GM23248 (cell line): ENCODE measurements at regions not wholly inside any gene's neighbourhood (a gene's known extent, or its start where the extent isn't known, plus 50 kb on each side); places are given as distances from the start of the nearest gene placed in this dataset.

Source experiments
- DNase-seq: peaks from one replicate; pipeline ENCODE4 v3.0.0-alpha.2; 2015
- H2AFZ ChIP-seq: fragments of 200-600 bp; sonication (generic); 2 replicates; pipeline ENCODE4 v1.6.1; 2016; ENCODE audit warnings: antibody characterized with exemption
- H3F3A ChIP-seq: fragments of 200-600 bp; sonication (generic); 2 replicates; pipeline ENCODE4 v1.6.1; 2016; ENCODE audit warnings: mild to moderate bottlenecking, antibody characterized with exemption, mixed run types; ENCODE audit not compliant: insufficient read depth
- H3K27ac ChIP-seq: fragments of 200-600 bp; sonication (generic); 2 replicates; pipeline ENCODE4 v1.5.1; 2016; ENCODE audit warnings: mild to moderate bottlenecking
- H3K27me3 ChIP-seq: fragments of 200-600 bp; sonication (generic); replicated peaks from 2 replicates; pipeline ENCODE4 v1.6.1; 2016; ENCODE audit warnings: mild to moderate bottlenecking; ENCODE audit not compliant: insufficient read depth
- H3K36me3 ChIP-seq: fragments of 200-600 bp; sonication (generic); 2 replicates; pipeline ENCODE4 v1.6.1; 2016; ENCODE audit warnings: low read depth, mild to moderate bottlenecking
- H3K4me1 ChIP-seq: fragments of 200-600 bp; sonication (generic); 2 replicates; pipeline ENCODE4 v1.6.1; 2016; ENCODE audit warnings: mild to moderate bottlenecking; ENCODE audit not compliant: insufficient read depth
- H3K4me2 ChIP-seq: fragments of 200-600 bp; sonication (generic); one replicate; pipeline ENCODE4 v1.6.1; 2016; ENCODE audit warnings: mild to moderate bottlenecking; ENCODE audit not compliant: unreplicated experiment
- H3K4me3 ChIP-seq: fragments of 200-600 bp; sonication (generic); 2 replicates; pipeline ENCODE4 v1.5.1; 2016; ENCODE audit warnings: mild to moderate bottlenecking
- H3K79me2 ChIP-seq: fragments of 200-600 bp; sonication (generic); 2 replicates; pipeline ENCODE4 v1.6.1; 2016; ENCODE audit warnings: mild to moderate bottlenecking; ENCODE audit not compliant: insufficient read depth
- H3K9ac ChIP-seq: fragments of 200-600 bp; sonication (generic); 2 replicates; pipeline ENCODE4 v1.6.1; 2016; ENCODE audit warnings: mild to moderate bottlenecking
- H3K9me2 ChIP-seq: fragments of 200-600 bp; sonication (generic); 2 replicates; pipeline ENCODE4 v1.6.1; 2016; ENCODE audit warnings: mixed run types, mild to moderate bottlenecking, moderate library complexity; ENCODE audit not compliant: insufficient read depth
- H3K9me3 ChIP-seq: fragments of 200-600 bp; sonication (generic); one replicate; pipeline ENCODE4 v1.6.1; 2017; ENCODE audit warnings: low read depth
- H4K20me1 ChIP-seq: fragments of 200-600 bp; sonication (generic); 2 replicates; pipeline ENCODE4 v1.6.0; 2016; ENCODE audit not compliant: insufficient read depth
- EZH2 ChIP-seq: fragments of 200-600 bp; sonication (generic); IDR thresholded peaks from 2 replicates; pipeline ENCODE4 v1.6.1; 2018; ENCODE audit warnings: antibody characterized with exemption, mild to moderate bottlenecking; ENCODE audit not compliant: insufficient read depth, poor library complexity, severe bottlenecking
- EZH2phosphoT487 ChIP-seq: fragments of 200-600 bp; sonication (generic); IDR thresholded peaks from 2 replicates; pipeline ENCODE4 v1.6.1; 2018; ENCODE audit warnings: antibody characterized with exemption, moderate library complexity, mild to moderate bottlenecking, low read depth; ENCODE audit not compliant: insufficient read depth
- WGBS, 2 experiments: methylation state at CpG; one replicate each; pipeline ENCODE4 v1.1.6; 2015 to 2017; ENCODE audit warnings: low lambda C conversion rate in 2 of 2, low coverage in 1 of 2; ENCODE audit errors: missing lambda C conversion rate in 2 of 2; 5-methylcytosine and 5-hydroxymethylcytosine counted together
- in situ Hi-C: fragments of 300-500 bp; cut with MboI; formaldehyde crosslinking; loops from 2 replicates; pipeline ENCODE4 v1.15.0; 2020

DNA sequence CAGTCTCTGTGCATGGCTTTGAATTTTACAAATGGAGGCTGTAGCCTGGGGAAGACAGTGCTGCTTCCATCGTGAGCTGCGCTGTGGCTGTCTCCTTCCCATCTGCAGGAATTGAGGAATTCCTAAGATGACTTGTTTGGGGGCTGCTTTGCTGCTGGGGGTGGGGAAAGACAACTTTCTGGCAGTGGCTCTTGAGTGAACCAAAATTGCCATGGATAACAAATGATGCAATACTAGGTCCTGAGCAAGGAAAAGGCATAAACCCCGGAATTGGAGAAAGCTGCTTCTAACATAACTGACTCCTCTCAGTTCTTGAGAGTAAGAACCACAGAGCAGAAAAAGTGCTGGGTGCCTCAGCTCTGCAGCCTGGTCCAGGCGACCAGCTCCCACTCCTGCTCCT lies 245.0 kb upstream of the RPL38 start:
- no peaks in the 10 kb centered on the region for H3F3A ChIP-seq
- no peaks in the 10 kb centered on the region for H3K9me2 ChIP-seq
- 48 to 50% methylated on average over 4 of the region's 4 CpGs for WGBS, 2 experiments
- TF ChIP-seq EZH2 (no peak), EZH2phosphoT487 (no peak)
- no peak for DNase-seq
- no peak overlapping the region for H3K27ac ChIP-seq
- in situ Hi-C loops, result no loop called here
- H3K4me1 ChIP-seq, result no peaks in the 10 kb centered on the region
- H2AFZ ChIP-seq, result no peak overlapping the region
- H3K36me3 ChIP-seq, result no peaks in the 10 kb centered on the region
- no peaks in the 10 kb centered on the region for H3K27me3 ChIP-seq
- H3K9me3 ChIP-seq, result no peaks in the 10 kb centered on the region
- no peaks in the 10 kb centered on the region for H3K79me2 ChIP-seq
- no peak overlapping the region for H3K4me2 ChIP-seq
- no peak overlapping the region for H3K9ac ChIP-seq
- no peak overlapping the region for H3K4me3 ChIP-seq
- no peaks in the 10 kb centered on the region for H4K20me1 ChIP-seq

DNA sequence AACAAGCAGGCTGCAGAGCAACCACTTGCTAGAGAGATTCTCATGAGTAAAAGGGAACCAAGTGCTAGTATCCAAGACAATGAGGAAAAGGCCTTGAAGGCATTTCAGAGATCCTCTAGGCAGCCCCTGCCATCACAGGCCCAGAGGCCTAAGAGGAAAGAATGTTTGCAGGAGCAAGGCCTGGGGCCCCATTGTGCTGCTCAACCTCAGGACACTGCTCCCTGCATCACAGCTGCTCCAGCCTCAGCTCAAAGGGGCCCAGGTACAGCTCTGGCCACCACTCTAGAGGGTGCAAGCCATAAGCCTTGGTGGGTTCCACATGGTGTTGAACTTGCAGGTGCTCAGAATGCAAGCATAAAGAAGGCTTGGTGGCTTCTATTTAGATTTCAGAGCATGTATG lies 243.0 kb upstream of the RPL38 start:
- in situ Hi-C loops, result no loop called here
- no peak overlapping the region for H2AFZ ChIP-seq
- no peaks in the 10 kb centered on the region for H3K79me2 ChIP-seq
- no peak overlapping the region for H3K4me2 ChIP-seq
- no peaks in the 10 kb centered on the region for H3K27me3 ChIP-seq
- H3K9me3 ChIP-seq, result no peaks in the 10 kb centered on the region
- H4K20me1 ChIP-seq, result no peaks in the 10 kb centered on the region
- H3K4me1 ChIP-seq, result no peaks in the 10 kb centered on the region
- H3F3A ChIP-seq, result no peaks in the 10 kb centered on the region
- H3K4me3 ChIP-seq, result no peak overlapping the region
- no peak for DNase-seq
- no peaks in the 10 kb centered on the region for H3K9me2 ChIP-seq
- no peak overlapping the region for H3K27ac ChIP-seq
- no peak overlapping the region for H3K9ac ChIP-seq
- TF ChIP-seq EZH2phosphoT487 (no peak), EZH2 (no peak)
- H3K36me3 ChIP-seq, result no peaks in the 10 kb centered on the region

GRCh38 chr17:73962308-73962707 lies 241.2 kb upstream of the RPL38 start:
- Histone ChIP-seq H3K4me3 (no peak overlapping the region), H3K36me3 (no peaks in the 10 kb centered on the region), H3K79me2 (no peaks in the 10 kb centered on the region), H3K9me3 (no peaks in the 10 kb centered on the region), H3K9me2 (no peaks in the 10 kb centered on the region), H3K4me1 (no peaks in the 10 kb centered on the region), H2AFZ (no peak overlapping the region), H3K27ac (no peak overlapping the region), H3K9ac (no peak overlapping the region), H4K20me1 (no peaks in the 10 kb centered on the region), H3K27me3 (no peaks in the 10 kb centered on the region), H3F3A (no peaks in the 10 kb centered on the region), H3K4me2 (no peak overlapping the region)
- WGBS, 2 experiments, result 29 to 37% methylated on average over 2 of the region's 2 CpGs
- no peak for TF ChIP-seq EZH2phosphoT487
- TF ChIP-seq EZH2, result no peak
- no peak for DNase-seq
- in situ Hi-C loops, result no loop called here

GRCh38 chr17:73968680-73969079 lies 234.8 kb upstream of the RPL38 start:
- in situ Hi-C loops, result no loop called here
- Histone ChIP-seq H3K4me2 (no peak overlapping the region), H3K36me3 (no peaks in the 10 kb centered on the region), H3K9me2 (no peaks in the 10 kb centered on the region), H2AFZ (no peak overlapping the region), H3K9me3 (no peaks in the 10 kb centered on the region), H3K4me1 (no peaks in the 10 kb centered on the region), H3K4me3 (no peak overlapping the region), H3K9ac (no peak overlapping the region), H3K27ac (no peak overlapping the region), H3F3A (no peaks in the 10 kb centered on the region), H4K20me1 (no peaks in the 10 kb centered on the region), H3K27me3 (peaks cover 4% of the 10 kb centered on the region; the same call in 1 of the 2 replicates), H3K79me2 (no peaks in the 10 kb centered on the region)
- TF ChIP-seq EZH2phosphoT487 (no peak), EZH2 (no peak)
- no peak for DNase-seq
- 29 to 32% methylated on average over 3 of the region's 3 CpGs for WGBS, 2 experiments

DNA sequence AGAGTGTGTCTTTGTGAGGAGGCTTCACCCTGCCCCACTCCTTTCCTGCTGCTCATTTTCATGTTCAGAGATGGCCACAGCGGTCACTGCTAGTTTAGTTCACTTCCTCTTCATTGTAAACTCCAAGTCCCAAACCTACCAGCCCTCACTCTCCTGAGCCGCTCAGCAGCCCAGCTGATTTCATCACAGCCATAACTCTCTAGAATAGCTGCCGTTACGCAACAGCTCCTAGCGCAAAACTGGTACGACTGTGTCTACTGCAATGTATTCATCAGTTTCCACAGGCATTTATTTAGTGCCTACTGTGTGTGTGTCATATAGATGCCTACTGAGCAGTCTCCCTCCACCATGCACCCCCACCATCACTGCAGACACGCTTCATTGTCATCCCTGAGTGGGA lies 233.5 kb upstream of the RPL38 start:
- Histone ChIP-seq H3K4me3 (no peak overlapping the region), H3K9me3 (no peaks in the 10 kb centered on the region), H3K27ac (no peak overlapping the region), H3K79me2 (no peaks in the 10 kb centered on the region), H3K4me2 (no peak overlapping the region), H4K20me1 (no peaks in the 10 kb centered on the region), H3K9ac (no peak overlapping the region), H2AFZ (no peak overlapping the region), H3K9me2 (no peaks in the 10 kb centered on the region), H3K4me1 (no peaks in the 10 kb centered on the region), H3K27me3 (peaks cover 4% of the 10 kb centered on the region; the same call in 1 of the 2 replicates), H3K36me3 (no peaks in the 10 kb centered on the region), H3F3A (no peaks in the 10 kb centered on the region)
- TF ChIP-seq EZH2phosphoT487 (no peak), EZH2 (no peak)
- no peak for DNase-seq
- 47 to 64% methylated on average over 7 of the region's 7 CpGs for WGBS, 2 experiments
- in situ Hi-C loops, result no loop called here
